ENCODE measurements at regions not wholly inside any gene's neighbourhood (a gene's known extent, or its start where the extent isn't known, plus 50 kb on each side); places are given as distances from the start of the nearest gene placed in this dataset.

- no peaks in the 10 kb centered on the region for H3K9me3 ChIP-seq (ENCODE audit: insufficient read depth, low read length, severe bottlenecking)
- H3K4me2 ChIP-seq (ENCODE audit: insufficient read depth, low read length) = no peak overlapping the region
- no peak overlapping the region for H3K4me3 ChIP-seq (ENCODE audit: low read depth in 1 of 2, low read length in 2 of 2)
- DNase-seq = no peak
- no peaks in the 10 kb centered on the region for H4K20me1 ChIP-seq (ENCODE audit: insufficient read depth, low read length)
- no peaks in the 10 kb centered on the region for H3K36me3 ChIP-seq (ENCODE audit: insufficient read depth, low read length)
- H3K4me1 ChIP-seq (ENCODE audit: insufficient read depth, low read length) = no peaks in the 10 kb centered on the region
- no peak for ATAC-seq (ENCODE audit: insufficient read depth, low read depth)
- TF ChIP-seq EZH2 (IDR thresholded peaks at IDR 0.05; ENCODE audit: borderline replicate concordance, low read depth, low read length, severe bottlenecking) = no peak
- no peak for TF ChIP-seq CTCF (IDR thresholded peaks at IDR 0.05; ENCODE audit: borderline replicate concordance, extremely low read depth, low read length, poor library complexity, severe bottlenecking)
- H2AFZ ChIP-seq (ENCODE audit: low read depth, low read length) = no peak overlapping the region
- H3K27me3 ChIP-seq (ENCODE audit: insufficient read depth, low read length, poor library complexity) = no peaks in the 10 kb centered on the region
- no peak overlapping the region for H3K9ac ChIP-seq (ENCODE audit: low read depth, low read length)
- H3K27ac ChIP-seq (ENCODE audit: low read length) = no peak overlapping the region
- no peaks in the 10 kb centered on the region for H3K79me2 ChIP-seq (ENCODE audit: insufficient read depth, low read length)
These were observed 63.7 kb upstream of the HNMT start for GRCh38 chr2:137900421-137901141.

GRCh38 chr2:137910641-137911040, 53.6 kb upstream of the HNMT start:
- Histone ChIP-seq H3K9ac (ENCODE audit: low read depth, low read length) (no peak overlapping the region), H3K4me1 (ENCODE audit: insufficient read depth, low read length) (no peaks in the 10 kb centered on the region), H3K9me3 (ENCODE audit: insufficient read depth, low read length, severe bottlenecking) (no peaks in the 10 kb centered on the region), H3K4me2 (ENCODE audit: insufficient read depth, low read length) (no peak overlapping the region), H3K79me2 (ENCODE audit: insufficient read depth, low read length) (no peaks in the 10 kb centered on the region), H3K4me3 (ENCODE audit: low read depth in 1 of 2, low read length in 2 of 2) (no peak overlapping the region), H3K36me3 (ENCODE audit: insufficient read depth, low read length) (no peaks in the 10 kb centered on the region), H3K27me3 (ENCODE audit: insufficient read depth, low read length, poor library complexity) (no peaks in the 10 kb centered on the region), H2AFZ (ENCODE audit: low read depth, low read length) (no peak overlapping the region), H4K20me1 (ENCODE audit: insufficient read depth, low read length) (no peaks in the 10 kb centered on the region), H3K27ac (ENCODE audit: low read length) (no peak overlapping the region)
- ATAC-seq (ENCODE audit: insufficient read depth, low read depth) (no peak), DNase-seq (no peak)
- TF ChIP-seq CTCF (IDR thresholded peaks at IDR 0.05; ENCODE audit: borderline replicate concordance, extremely low read depth, low read length, poor library complexity, severe bottlenecking) (peak; percentile 50), EZH2 (IDR thresholded peaks at IDR 0.05; ENCODE audit: borderline replicate concordance, low read depth, low read length, severe bottlenecking) (no peak)

DNA sequence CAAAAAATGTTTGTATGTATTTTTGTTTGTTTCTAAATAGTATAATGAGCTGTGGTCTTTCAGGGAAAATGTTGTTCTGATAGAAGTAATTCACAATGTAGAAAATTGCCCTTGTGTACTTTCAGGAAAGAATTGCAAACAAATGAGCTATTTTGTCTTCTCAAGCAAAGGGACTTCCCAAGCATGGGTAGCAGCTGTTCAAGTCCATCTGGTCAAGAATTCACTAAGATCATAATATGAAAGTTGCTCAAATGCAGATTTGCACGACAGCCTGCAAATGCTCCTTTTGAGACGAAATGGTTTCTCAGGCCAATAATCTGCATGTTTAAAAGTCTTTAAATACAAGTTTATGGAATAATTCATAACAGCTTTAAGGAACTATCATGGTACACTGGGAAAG, 51.9 kb upstream of the HNMT start:
- ATAC-seq (ENCODE audit: insufficient read depth, low read depth) (no peak), DNase-seq (no peak)
- Histone ChIP-seq H3K4me1 (ENCODE audit: insufficient read depth, low read length) (no peaks in the 10 kb centered on the region), H3K36me3 (ENCODE audit: insufficient read depth, low read length) (no peaks in the 10 kb centered on the region), H3K4me3 (ENCODE audit: low read depth in 1 of 2, low read length in 2 of 2) (no peak overlapping the region), H2AFZ (ENCODE audit: low read depth, low read length) (no peak overlapping the region), H3K4me2 (ENCODE audit: insufficient read depth, low read length) (no peak overlapping the region), H3K27me3 (ENCODE audit: insufficient read depth, low read length, poor library complexity) (no peaks in the 10 kb centered on the region), H3K79me2 (ENCODE audit: insufficient read depth, low read length) (no peaks in the 10 kb centered on the region), H3K9ac (ENCODE audit: low read depth, low read length) (no peak overlapping the region), H4K20me1 (ENCODE audit: insufficient read depth, low read length) (no peaks in the 10 kb centered on the region), H3K27ac (ENCODE audit: low read length) (no peak overlapping the region), H3K9me3 (ENCODE audit: insufficient read depth, low read length, severe bottlenecking) (no peaks in the 10 kb centered on the region)
- no peak for TF ChIP-seq CTCF (IDR thresholded peaks at IDR 0.05; ENCODE audit: borderline replicate concordance, extremely low read depth, low read length, poor library complexity, severe bottlenecking)
- TF ChIP-seq EZH2 (IDR thresholded peaks at IDR 0.05; ENCODE audit: borderline replicate concordance, low read depth, low read length, severe bottlenecking) = no peak

Measured in DND-41 (cell line).